NCI-H345 treated with DMSO at 0.1 percent for 48 hours (cell line): ENCODE measurements at regions not wholly inside any gene's neighbourhood (a gene's known extent, or its start where the extent isn't known, plus 50 kb on each side); places are given as distances from the start of the nearest gene placed in this dataset.

Source experiments
- DNase-seq: peaks from one replicate; lab custom pipeline; 2025; ENCODE audit not compliant: unreplicated experiment; lab: John Stamatoyannopoulos, UW

- DNase-seq: no peak
These were observed 290.5 kb upstream of the ITGA1 start for GRCh38 chr5:52497133-52497693.

- DNase-seq: no peak
These were observed 289.1 kb upstream of the ITGA1 start for GRCh38 chr5:52498607-52499006.

GRCh38 chr5:52502460-52502999, 285.2 kb upstream of the ITGA1 start:
- no peak for DNase-seq

GRCh38 chr5:52504584-52505240, 283.0 kb upstream of the ITGA1 start:
- no peak for DNase-seq

- DNase-seq: no peak
These were observed 270.0 kb upstream of the ITGA1 start for GRCh38 chr5:52517667-52518066.

- DNase-seq: no peak
These were observed 267.5 kb upstream of the ITGA1 start for GRCh38 chr5:52520171-52520570.

- DNase-seq: no peak
These were observed 266.5 kb upstream of the ITGA1 start for GRCh38 chr5:52521236-52521635.

- DNase-seq: no peak
These were observed 264.0 kb upstream of the ITGA1 start for GRCh38 chr5:52523701-52524100.

GRCh38 chr5:52531105-52531504, 256.6 kb upstream of the ITGA1 start:
- DNase-seq: no peak

- no peak for DNase-seq
These were observed 244.1 kb upstream of the ITGA1 start for GRCh38 chr5:52543594-52543993.

GRCh38 chr5:52544738-52545137, 243.0 kb upstream of the ITGA1 start:
- no peak for DNase-seq

GRCh38 chr5:52554293-52554692, 233.4 kb upstream of the ITGA1 start:
- DNase-seq: no peak

- DNase-seq: peak; percentile 56
These were observed 227.3 kb upstream of the ITGA1 start for GRCh38 chr5:52560366-52560765.

GRCh38 chr5:52562473-52562872, 225.2 kb upstream of the ITGA1 start:
- no peak for DNase-seq

- DNase-seq: no peak
These were observed 223.1 kb upstream of the ITGA1 start for GRCh38 chr5:52564587-52564986.

- no peak for DNase-seq
These were observed 210.2 kb upstream of the ITGA1 start for GRCh38 chr5:52577546-52577945.

- DNase-seq: no peak
These were observed 208.3 kb upstream of the ITGA1 start for GRCh38 chr5:52579391-52579790.

- DNase-seq: no peak
These were observed 206.8 kb upstream of the ITGA1 start for GRCh38 chr5:52580921-52581320.

GRCh38 chr5:52582313-52582712, 205.4 kb upstream of the ITGA1 start:
- DNase-seq: no peak

- no peak for DNase-seq
These were observed 200.6 kb upstream of the ITGA1 start for GRCh38 chr5:52587131-52587530.

- no peak for DNase-seq
These were observed 190.1 kb upstream of the ITGA1 start for GRCh38 chr5:52597625-52598024.

GRCh38 chr5:52598968-52599367, 188.7 kb upstream of the ITGA1 start:
- DNase-seq: no peak
